Nucleus accumbens (tissue), 56 donors: ENCODE measurements at regions not wholly inside any gene's neighbourhood (a gene's known extent, or its start where the extent isn't known, plus 50 kb on each side); places are given as distances from the start of the nearest gene placed in this dataset.

Experiments used
- DNase-seq, 56 donors: peaks; one replicate each; lab custom pipeline; 2025; lab: John Stamatoyannopoulos, UW

DNA sequence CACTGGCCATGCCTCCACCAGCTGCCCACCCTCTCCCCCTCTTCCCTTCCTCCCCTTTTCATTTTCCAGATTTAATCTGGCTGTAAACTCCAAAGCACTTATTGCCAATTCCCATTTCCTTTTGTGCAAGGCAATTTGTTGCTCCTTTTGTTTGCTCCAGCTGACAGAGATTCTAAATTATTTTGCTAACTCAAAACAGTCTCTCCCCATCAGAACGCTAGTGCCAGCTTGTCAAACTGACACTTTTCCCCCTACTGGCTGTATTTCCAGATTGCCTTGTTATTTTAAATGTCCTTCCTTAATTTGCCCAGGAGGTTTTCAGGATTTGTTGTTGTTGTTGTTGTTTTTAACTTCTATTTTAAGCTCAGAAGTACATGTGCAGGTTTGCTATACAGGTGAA lies 57.0 kb upstream of the PAK1 start:
- no peak for DNase-seq

- DNase-seq: no peak
Measured at GRCh38 chr11:77529685-77530084, 55.8 kb upstream of the PAK1 start.

- peak in 29 of 56 donors; percentile 4 to 57 (median 22) for DNase-seq
Measured at GRCh38 chr11:77525455-77526091, 51.7 kb upstream of the PAK1 start.

DNA sequence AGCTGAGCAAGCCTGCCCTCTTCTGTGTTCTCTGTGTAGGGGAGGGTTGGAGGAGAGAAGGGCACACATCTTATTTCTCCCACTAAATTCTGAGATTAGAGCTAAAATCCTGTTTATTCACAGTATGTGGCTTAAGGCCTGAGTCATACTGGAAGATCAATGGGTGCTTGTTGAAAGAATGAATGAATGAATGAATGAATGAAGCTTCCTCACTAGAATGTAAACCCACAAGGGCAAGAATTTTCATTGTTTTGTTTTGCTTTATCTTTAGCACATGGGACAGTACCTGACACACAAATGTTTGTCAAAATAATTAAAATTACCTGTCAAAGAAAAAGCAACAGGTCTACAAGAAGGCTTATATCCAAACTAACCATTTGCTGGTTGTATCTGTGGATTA lies 50.6 kb upstream of the PAK1 start:
- no peak for DNase-seq

GRCh38 chr11:77523712-77524111 lies 49.8 kb upstream of the PAK1 start:
- no peak for DNase-seq
